GM23248 (cell line): ENCODE measurements at regions not wholly inside any gene's neighbourhood (a gene's known extent, or its start where the extent isn't known, plus 50 kb on each side); places are given as distances from the start of the nearest gene placed in this dataset.
"Not testable (repeated sequence)": the region's sequence is repeated elsewhere in the genome, so short reads cannot be mapped to it uniquely, and the experiment has no call there.

ENCODE experiments used
- EZH2 ChIP-seq: fragments of 200-600 bp; sonication (generic); IDR thresholded peaks from 2 replicates; pipeline ENCODE4 v1.6.1; 2018; ENCODE audit warnings: antibody characterized with exemption, mild to moderate bottlenecking; ENCODE audit not compliant: insufficient read depth, poor library complexity, severe bottlenecking
- EZH2phosphoT487 ChIP-seq: fragments of 200-600 bp; sonication (generic); IDR thresholded peaks from 2 replicates; pipeline ENCODE4 v1.6.1; 2018; ENCODE audit warnings: antibody characterized with exemption, moderate library complexity, mild to moderate bottlenecking, low read depth; ENCODE audit not compliant: insufficient read depth

DNA sequence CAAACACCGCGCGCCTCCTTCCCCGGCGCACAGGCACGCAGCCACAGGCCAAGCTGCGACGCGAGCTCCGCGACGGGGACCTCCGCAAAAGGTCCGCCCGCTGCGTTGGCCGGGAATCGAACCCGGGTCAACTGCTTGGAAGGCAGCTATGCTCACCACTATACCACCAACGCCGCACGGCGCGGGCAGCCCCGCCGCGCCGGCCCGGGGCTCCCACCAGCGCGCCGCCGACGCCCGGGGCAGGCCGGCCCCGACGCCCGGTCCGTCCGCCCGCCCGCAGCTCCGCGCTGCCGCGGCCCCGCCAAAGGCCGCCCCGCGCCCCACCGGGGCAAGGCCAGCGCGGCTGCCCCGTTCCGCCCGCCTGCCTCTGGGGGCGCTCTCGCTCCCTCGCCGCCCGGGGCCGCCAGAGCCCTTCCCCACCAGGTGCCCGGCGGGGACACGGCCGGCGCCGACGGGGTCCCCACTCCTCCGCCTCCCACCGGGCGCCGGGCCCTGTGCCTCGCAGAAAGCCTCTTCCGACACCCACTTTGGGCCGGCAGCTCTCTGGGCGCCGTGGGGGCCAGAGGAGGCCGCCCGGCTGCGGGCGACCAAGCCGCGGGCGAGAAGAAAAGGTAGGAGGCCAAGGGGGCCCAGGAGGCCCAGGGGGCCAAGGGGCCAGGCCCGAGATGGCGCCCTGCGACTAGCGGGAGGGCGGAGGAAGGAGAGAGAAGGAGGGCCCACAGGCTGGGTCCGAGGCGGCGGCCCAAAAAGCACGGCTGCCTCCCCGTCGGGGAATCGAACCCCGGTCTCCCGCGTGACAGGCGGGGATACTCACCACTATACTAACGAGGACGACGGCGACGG lies 50.2 kb upstream of the FCGR2A start:
- not testable (repeated sequence) for TF ChIP-seq EZH2, EZH2phosphoT487
